ENCODE measurements at regions not wholly inside any gene's neighbourhood (a gene's known extent, or its start where the extent isn't known, plus 50 kb on each side); places are given as distances from the start of the nearest gene placed in this dataset.

DNA sequence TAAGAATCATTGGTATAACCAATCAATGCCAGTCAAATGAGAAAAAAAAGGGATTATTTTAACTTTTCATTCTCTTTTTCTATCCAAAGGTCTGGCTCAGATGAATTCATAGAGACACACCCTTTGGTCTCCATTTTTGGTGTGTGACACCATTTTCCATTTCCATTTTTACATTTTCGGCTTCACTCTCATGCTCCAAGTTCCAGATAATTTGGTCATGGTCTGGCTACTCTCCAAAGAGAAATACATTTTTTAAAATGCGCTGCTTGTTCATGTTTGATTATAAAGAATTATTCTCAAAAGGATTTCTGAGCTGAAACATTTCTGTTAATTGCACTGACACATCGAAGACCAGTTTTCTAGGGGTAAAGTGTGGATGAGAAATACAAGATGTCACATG is 51.6 kb upstream of the FIBIN start:
- TF ChIP-seq, protein P1, sequence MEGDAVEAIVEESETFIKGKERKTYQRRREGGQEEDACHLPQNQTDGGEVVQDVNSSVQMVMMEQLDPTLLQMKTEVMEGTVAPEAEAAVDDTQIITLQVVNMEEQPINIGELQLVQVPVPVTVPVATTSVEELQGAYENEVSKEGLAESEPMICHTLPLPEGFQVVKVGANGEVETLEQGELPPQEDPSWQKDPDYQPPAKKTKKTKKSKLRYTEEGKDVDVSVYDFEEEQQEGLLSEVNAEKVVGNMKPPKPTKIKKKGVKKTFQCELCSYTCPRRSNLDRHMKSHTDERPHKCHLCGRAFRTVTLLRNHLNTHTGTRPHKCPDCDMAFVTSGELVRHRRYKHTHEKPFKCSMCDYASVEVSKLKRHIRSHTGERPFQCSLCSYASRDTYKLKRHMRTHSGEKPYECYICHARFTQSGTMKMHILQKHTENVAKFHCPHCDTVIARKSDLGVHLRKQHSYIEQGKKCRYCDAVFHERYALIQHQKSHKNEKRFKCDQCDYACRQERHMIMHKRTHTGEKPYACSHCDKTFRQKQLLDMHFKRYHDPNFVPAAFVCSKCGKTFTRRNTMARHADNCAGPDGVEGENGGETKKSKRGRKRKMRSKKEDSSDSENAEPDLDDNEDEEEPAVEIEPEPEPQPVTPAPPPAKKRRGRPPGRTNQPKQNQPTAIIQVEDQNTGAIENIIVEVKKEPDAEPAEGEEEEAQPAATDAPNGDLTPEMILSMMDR (IDR thresholded peaks at IDR 0.05) = no peak
- TF ChIP-seq POLR2A (IDR thresholded peaks at IDR 0.05) = no peak

Measured in breast epithelium (tissue), 3 donors.